GM21825 (cell line): ENCODE measurements at regions not wholly inside any gene's neighbourhood (a gene's known extent, or its start where the extent isn't known, plus 50 kb on each side); places are given as distances from the start of the nearest gene placed in this dataset.

ENCODE experiments used
- ATAC-seq: cut with Tn5 transposase; IDR thresholded peaks from one replicate; pipeline ENCODE4 v1.9.1; 2021; ENCODE audit warnings: mild to moderate bottlenecking, moderate library complexity; ENCODE audit not compliant: unreplicated experiment

DNA sequence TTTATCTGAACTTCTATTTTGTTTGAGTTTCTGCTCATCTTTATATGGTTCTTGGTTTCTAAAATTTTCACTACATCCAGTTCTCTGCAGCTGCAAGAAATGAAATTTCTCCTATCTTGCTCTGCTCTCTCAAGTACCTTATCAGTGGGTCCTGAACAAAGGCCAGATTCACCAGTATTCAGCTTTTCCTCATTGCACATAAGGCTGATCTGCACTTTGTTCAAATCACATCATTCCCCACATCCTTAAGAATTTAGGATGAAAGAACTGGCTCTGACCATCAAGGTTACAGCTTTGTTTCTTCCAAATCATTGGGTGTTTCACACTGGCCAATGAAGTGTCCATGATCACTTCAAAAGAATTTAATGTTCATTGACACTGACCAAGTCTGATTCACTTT is 211.4 kb downstream of the GRIN2B start:
- ATAC-seq: no peak

- ATAC-seq: no peak
Observed at GRCh38 chr12:13769273-13769672, 212.1 kb downstream of the GRIN2B start.

DNA sequence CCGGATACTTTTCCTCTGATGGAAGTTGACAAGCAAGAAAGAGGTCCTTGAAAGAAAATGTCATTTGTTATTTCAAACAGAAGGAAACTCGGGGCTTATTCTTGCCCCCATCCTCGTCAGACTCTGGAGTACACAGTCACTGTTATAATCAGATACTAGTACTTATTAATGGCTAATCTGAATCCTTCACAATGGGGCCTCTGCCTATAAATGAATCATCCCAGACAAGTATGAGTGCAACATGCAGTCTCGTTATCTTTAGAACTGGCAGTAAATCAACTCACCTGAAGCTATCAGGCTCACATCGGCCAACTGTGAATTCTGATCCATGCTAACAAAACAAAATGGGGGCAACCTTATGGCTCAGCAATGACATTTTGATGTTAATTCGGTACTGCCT is 216.7 kb downstream of the GRIN2B start:
- no peak for ATAC-seq

GRCh38 chr12:13749389-13749788 is 232.0 kb downstream of the GRIN2B start:
- no peak for ATAC-seq

DNA sequence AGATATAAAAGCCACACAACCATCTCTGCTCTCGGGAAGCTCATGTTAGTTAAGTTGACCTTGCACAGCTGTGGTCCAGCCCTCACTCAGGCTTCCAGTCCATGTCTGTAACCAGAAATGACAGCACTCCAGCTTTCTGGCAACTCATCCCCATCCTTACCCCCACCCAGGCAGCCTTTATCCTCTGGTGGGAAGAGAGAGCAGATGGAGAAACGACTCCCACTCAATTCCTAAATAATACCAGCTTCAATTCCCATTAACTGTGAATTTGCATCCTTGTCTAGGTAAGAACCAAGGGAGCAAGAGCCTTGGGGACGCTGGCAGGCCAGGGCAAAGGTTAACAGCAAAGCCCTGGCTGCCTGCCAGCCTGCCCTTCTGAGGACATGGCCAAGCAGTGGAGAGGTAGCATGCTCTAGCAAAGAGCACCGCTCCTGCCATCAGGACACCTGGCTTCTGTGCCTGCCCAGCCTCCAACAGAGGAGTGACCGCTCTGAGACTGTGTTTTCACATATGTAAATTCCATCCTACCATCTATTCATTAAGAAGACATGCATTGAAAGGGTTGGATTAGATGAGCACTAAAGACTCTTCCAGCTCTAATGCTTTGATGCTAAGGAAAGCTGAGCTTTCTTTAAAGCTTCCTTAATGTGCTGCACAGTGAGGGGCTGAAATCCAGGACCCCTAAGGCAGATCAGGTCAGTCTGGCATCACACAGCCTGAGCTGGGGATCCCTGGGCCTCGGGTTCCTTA is 236.1 kb downstream of the GRIN2B start:
- ATAC-seq: no peak

DNA sequence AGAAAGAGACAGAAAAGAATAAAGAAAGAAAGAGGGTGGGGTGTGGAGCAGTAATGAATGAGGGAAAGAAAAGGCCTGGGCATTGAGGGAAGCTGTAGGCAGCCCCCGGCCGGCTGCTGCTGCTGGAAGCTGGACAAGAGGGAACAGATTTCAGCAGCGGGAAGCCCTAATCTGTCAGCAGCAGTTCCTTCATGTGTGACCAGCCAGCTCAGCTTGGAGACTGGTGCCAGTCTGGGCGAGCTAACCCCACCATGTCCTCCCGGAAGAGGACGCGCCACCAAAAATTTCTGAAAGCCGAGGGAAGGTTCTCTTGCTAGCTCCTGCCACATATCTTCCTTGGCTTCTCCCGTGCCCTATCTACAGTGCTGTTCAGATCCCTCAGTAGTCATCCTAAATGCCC is 236.8 kb downstream of the GRIN2B start:
- ATAC-seq: no peak

DNA sequence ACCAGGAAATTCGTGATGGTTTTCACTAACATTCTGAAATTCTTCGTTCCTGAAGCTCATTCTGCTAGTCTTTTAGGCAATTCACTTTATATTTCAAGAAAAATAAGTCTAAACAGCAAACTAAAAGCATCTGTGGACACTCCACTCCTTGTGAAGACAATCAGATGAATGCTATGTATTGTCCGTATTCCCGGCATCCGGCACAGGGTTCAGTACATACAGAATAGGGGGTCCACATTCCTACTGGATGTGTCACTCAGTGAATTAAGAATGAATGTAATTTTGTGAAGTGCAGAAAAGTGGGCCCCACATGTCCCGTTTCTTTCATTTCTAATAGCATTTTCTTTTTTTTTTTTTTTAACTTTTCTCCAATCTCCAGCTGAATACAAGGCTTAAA is 241.3 kb downstream of the GRIN2B start:
- ATAC-seq: no peak

DNA sequence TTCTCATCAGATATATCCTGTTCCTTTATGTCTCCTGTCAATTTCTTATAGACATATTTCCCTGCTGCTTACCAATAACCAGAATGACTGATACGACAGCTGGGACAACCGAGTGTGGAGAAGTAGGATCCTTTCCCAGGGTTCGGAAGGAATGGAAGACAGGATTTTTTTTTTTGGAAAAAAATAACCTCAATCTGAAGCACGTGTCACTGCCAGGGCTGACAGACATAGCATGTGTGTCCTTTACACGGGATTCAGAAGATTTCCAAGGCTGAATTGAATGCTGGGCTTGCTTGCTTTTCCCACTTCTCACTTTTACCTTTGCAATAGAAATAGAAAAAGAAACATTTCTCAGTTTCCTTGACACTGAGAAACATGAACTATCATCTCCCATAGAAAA is 245.7 kb downstream of the GRIN2B start:
- no peak for ATAC-seq

DNA sequence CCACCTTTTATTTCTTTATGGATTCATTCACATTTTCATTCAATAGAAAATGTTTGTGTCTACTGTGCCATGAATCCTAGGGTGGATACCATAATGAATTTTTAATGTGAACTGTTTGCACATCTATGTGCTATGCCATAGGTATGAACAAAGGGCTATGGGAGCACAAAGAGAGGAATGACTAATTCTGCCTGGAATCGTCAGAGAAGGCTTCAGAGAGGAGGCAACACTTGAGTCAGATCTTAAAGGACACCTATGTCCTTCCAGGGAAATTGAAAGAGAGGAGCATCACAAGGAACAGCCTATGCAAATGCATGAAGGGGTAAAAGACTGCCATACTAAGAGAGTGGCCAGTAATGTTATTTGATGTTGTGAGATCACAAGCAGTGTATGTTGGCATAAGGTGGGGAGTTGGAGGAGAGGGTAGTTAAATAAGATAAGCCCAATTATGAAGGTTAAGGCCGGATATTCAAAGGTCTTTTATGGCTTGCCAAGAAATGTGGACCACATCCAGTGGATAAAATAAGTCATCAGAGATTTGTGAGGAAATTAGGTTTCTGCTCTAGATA is 246.7 kb downstream of the GRIN2B start:
- no peak for ATAC-seq

- ATAC-seq: no peak
Observed at GRCh38 chr12:13727707-13728195, 253.7 kb downstream of the GRIN2B start.

DNA sequence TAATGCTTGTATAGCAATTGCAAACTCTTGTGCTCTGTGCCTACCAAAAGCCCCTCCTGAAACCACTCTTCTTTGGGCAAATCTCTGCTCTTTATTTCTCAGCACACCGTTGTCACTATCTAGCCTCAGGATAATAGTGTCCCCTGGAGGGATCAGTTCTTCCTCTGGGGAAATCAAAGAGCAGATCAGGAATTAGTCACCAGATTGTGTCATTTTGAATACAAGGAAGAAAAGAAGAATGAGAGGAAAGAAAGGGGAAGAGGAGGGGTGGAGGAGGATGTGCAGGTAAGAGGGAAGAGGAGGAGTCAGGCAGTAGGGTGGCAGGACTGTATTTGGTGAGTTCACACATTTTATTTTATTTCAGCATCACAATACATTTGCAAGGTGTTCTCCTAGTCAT is 256.4 kb downstream of the GRIN2B start:
- ATAC-seq: no peak

GRCh38 chr12:13724136-13724535 is 257.3 kb downstream of the GRIN2B start:
- ATAC-seq: no peak

DNA sequence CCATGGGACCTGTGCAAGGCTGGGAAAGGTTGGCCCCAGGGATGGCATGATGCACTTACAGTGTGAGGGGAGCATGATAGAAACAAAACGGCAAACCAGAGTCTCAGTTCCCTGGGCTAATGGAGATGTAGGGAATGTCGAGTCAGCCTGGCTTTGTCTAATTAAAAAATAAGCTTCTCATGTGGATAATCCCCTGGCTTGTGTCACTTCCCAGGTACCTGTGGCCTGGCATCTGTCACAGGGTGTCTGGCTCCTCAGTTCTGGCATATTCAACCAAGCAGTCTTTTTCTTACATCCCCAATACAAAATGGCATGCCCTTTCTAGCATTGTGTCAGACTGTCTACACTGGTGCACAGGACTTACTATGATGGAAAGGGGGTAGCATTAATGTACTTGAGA is 261.4 kb downstream of the GRIN2B start:
- no peak for ATAC-seq

DNA sequence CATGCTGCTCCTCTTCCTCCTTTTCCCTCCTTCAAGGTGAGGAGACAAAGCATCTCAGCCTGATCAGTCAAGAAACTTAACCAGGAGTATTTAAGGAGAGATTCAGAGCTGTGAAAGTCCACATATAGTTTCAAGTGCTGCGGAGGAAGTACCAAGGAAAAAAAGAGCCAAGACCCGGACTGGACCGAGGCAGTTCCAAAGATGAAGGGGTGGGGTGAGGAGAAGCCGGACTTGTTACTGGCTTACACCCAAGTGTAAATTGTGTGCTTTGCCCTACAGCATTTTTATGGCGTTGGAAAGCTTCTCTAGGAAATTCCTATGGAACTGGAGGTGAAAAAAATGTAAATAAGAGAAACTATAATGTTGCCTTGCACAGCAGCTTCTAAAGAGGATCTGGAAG is 263.1 kb downstream of the GRIN2B start:
- no peak for ATAC-seq

- ATAC-seq: no peak
Observed at GRCh38 chr12:13716119-13716518, 265.3 kb downstream of the GRIN2B start.

DNA sequence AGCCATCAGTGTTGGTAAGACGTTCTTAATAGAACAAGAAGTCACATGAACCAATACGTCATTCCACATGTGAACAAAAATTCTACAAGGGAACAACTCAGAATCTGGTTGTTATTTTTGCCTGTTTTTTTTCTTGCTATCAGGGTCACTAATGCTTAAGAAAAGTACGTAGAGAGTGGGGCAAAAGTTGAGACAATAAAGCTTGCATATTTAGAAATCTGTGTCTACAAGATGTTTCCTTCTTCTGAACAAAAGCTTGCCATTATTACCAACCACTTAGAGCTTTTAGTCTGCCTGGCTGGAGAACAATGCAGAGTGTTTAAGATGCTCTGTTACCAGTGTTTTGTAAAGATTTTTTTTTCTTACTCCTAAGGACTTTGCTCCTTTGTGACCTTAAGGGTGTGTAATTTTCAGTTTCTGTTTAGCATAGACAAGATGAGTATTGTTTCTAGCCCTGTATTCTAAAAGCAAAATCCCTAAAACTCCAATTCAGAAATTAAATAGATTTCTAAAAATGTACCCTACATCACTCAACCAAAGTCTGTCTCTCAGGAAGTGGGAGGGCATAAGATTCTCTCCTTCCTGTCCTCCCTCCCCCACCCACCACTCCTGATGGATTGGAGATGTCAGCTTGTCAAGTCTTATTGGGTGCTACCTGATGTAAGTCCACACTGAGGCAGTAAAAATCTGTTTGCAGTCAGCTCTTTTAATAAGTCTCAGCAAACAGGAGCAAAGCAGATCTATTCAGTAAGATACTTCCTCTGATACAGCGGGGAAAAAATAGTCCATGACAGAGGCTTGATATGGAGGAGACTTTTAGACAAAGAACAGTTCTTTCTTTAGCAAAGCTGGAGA is 267.6 kb downstream of the GRIN2B start:
- no peak for ATAC-seq

DNA sequence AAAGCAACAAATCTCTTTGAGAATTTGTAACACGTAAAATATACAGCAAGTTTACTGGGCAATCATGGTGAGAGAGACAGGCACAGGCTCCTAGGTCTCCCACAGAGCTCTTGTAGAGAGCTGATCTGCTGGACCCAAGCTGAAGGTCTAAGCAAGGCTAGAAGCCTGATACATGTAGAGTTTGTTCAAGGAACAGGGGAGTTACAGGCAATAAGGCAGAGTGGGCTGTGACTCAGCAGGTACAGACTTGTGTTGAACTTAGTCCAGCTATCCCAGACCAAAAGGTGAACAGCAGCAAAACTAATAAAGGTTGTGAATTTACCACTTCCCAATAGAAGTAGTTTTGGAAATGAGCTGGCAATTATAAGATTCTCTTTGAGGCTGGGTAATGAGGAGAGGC is 273.6 kb downstream of the GRIN2B start:
- no peak for ATAC-seq

- no peak for ATAC-seq
Observed at GRCh38 chr12:13702381-13702780, 279.0 kb downstream of the GRIN2B start.

DNA sequence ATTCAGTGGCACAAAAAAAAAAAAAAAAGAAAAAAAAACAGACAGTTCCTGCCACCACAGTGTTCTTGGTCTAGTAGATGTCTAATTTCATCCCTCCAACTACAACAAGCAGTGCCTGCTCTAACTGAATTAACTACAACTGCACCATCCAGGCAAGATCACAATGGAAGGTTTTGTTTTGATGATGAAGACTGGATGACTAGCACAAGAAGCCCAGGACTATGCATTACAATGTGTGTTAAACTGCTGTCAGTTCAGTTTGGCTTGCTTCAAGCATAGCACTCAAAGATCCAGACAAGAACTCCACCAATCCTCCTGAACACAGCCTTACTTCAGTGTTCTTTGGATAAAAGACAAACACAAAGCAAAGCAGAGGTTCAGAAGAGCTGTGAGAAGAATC is 279.9 kb downstream of the GRIN2B start:
- no peak for ATAC-seq

DNA sequence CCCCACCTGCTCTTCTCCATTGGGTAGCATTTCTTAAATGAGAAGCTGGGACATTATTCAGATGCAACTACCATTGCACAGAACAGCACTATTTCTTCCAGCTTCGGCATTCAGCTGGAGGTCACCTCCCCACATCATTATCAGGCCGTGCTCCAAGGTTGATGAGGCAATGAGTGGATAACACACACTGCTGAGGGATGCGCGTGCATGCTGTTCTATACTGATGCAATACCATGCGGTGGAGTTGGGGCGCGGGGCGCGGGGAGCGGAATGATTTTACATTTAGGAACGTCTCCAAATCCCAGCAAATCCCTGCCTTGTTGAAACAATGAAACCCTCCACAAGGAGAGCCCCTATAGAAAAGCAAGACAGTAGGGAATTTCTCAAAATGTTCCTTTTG is 283.4 kb downstream of the GRIN2B start:
- no peak for ATAC-seq

DNA sequence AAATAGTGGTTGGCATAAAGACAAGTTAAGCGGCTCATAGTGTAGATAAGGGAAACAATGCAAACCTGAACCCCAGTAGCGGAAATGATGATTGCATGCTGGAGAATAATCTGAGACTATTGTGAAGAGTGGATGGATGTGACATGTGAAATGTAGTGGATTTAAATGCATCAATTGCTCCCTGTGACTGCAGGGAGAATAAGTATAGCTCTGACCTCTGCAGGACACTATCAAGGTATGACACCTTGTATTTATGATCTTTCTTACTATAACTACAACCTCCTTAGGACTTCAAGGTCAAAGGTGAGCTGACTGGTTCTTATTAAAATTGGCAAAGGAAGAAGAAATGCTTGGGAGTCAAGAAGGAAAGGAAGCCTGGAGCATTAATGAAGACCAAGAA is 285.6 kb downstream of the GRIN2B start:
- ATAC-seq: no peak

DNA sequence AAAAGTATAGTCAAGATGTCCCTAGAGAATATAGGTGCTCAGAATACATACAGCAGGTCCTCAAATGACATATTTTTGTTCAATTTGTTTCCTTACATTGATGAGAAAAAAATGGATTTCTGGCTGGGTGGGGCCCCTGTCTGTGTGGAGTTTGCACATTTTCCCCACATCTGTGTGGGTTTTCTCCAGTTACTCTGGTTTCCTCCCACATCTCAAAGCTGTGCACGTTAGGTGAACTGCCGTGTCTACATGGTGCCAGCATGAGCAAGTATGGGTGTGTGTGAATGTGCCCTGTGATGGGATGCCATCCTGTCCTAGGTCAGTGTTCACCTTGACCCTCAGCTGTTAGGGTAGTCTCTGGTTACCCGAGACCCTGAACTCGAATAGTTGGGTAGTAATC is 289.1 kb downstream of the GRIN2B start:
- no peak for ATAC-seq
